DOHH2 (cell line): ENCODE measurements at regions not wholly inside any gene's neighbourhood (a gene's known extent, or its start where the extent isn't known, plus 50 kb on each side); places are given as distances from the start of the nearest gene placed in this dataset.

Experiments
- EZH2phosphoT487 ChIP-seq: fragments of 200-600 bp; sonication (generic); IDR thresholded peaks from 2 replicates; pipeline ENCODE4 v1.6.1; 2017; ENCODE audit warnings: borderline replicate concordance, mild to moderate bottlenecking, antibody characterized with exemption, low read length, moderate library complexity, mixed read lengths
- TF ChIP-seq, protein P1 (sequence below): fragments of 200-600 bp; sonication (generic); IDR thresholded peaks from one replicate; pipeline ENCODE4 v1.5.1; 2014; ENCODE audit warnings: antibody characterized with exemption, mild to moderate bottlenecking, low read depth, low read length; ENCODE audit not compliant: poor library complexity, severe bottlenecking

DNA sequence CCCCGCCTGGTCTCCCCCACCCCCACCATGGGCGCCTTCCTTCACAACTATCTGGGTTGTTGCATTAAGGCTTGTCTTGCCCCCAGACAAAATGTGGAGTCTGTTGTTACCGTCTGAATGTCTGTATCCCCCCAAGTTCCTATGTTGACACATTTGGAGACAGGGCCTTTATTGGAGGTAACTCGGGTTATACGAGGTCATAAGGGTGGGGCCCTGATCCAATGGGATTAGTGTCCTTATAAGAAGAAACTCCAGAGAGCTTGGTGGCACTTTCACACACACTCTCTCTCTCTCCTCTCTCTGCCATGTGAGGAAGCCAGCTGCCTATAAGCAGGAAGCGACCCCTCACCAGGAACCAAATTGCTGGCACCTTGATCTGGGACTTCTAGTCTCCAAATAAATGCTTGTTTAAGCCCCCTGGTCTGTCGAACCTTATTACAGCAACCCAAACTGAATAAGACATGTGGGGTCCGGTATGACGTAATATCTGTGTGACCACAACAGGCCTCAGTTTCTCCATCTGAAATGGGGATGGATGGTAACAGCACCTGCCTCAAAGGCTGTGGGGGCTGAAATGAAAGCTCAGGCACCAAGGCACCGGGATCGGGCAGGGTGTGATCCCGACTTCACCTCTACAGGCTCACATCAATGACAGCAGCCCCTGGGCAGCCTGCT lies 222.3 kb downstream of the CTTN start:
- TF ChIP-seq, protein P1, sequence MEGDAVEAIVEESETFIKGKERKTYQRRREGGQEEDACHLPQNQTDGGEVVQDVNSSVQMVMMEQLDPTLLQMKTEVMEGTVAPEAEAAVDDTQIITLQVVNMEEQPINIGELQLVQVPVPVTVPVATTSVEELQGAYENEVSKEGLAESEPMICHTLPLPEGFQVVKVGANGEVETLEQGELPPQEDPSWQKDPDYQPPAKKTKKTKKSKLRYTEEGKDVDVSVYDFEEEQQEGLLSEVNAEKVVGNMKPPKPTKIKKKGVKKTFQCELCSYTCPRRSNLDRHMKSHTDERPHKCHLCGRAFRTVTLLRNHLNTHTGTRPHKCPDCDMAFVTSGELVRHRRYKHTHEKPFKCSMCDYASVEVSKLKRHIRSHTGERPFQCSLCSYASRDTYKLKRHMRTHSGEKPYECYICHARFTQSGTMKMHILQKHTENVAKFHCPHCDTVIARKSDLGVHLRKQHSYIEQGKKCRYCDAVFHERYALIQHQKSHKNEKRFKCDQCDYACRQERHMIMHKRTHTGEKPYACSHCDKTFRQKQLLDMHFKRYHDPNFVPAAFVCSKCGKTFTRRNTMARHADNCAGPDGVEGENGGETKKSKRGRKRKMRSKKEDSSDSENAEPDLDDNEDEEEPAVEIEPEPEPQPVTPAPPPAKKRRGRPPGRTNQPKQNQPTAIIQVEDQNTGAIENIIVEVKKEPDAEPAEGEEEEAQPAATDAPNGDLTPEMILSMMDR, result no peak
- no peak for TF ChIP-seq EZH2phosphoT487
